ENCODE measurements at regions not wholly inside any gene's neighbourhood (a gene's known extent, or its start where the extent isn't known, plus 50 kb on each side); places are given as distances from the start of the nearest gene placed in this dataset.

- Histone ChIP-seq H3K27ac (replicated peaks) (no peak overlapping the region), H3K27me3 (ENCODE audit: insufficient read depth, poor library complexity, severe bottlenecking) (peaks cover 15% of the 10 kb centered on the region), H3K4me3 (replicated peaks; ENCODE audit: insufficient read depth, low read length) (no peak overlapping the region)
- DNase-seq (ENCODE audit: low read depth in 1 of 2, low spot score in 1 of 2), result no peak
- TF ChIP-seq REST (IDR thresholded peaks at IDR 0.05; ENCODE audit: insufficient replicate concordance, low read depth) (no peak), CTCF (IDR thresholded peaks at IDR 0.05; ENCODE audit: insufficient read depth, low read length) (no peak), POLR2AphosphoS5 (IDR thresholded peaks at IDR 0.05; ENCODE audit: low read depth) (no peak), GABPA (IDR thresholded peaks at IDR 0.05; ENCODE audit: low read depth) (no peak), SPI1 (IDR thresholded peaks at IDR 0.05; ENCODE audit: borderline replicate concordance, low read depth) (no peak)
Measured at GRCh38 chr12:131217024-131217586, 263.4 kb downstream of the ADGRD1 start.

- TF ChIP-seq POLR2AphosphoS5 (IDR thresholded peaks at IDR 0.05; ENCODE audit: low read depth) (no peak), SPI1 (IDR thresholded peaks at IDR 0.05; ENCODE audit: borderline replicate concordance, low read depth) (peak; percentile 54; the same call in 1 of the 2 replicates), GABPA (IDR thresholded peaks at IDR 0.05; ENCODE audit: low read depth) (no peak), CTCF (IDR thresholded peaks at IDR 0.05; ENCODE audit: insufficient read depth, low read length) (no peak)
Measured at GRCh38 chr12:131218026-131218922, 264.6 kb downstream of the ADGRD1 start.

GRCh38 chr12:131218923-131219669, 265.4 kb downstream of the ADGRD1 start:
- H3K4me3 ChIP-seq (replicated peaks; ENCODE audit: insufficient read depth, low read length), result no peak overlapping the region
- no peak overlapping the region for H3K27ac ChIP-seq (replicated peaks)
- H3K27me3 ChIP-seq (ENCODE audit: insufficient read depth, poor library complexity, severe bottlenecking), result peaks cover 21% of the 10 kb centered on the region
- TF ChIP-seq REST (IDR thresholded peaks at IDR 0.05; ENCODE audit: insufficient replicate concordance, low read depth) (no peak), GABPA (IDR thresholded peaks at IDR 0.05; ENCODE audit: low read depth) (no peak), SPI1 (IDR thresholded peaks at IDR 0.05; ENCODE audit: borderline replicate concordance, low read depth) (no peak), POLR2AphosphoS5 (IDR thresholded peaks at IDR 0.05; ENCODE audit: low read depth) (no peak), CTCF (IDR thresholded peaks at IDR 0.05; ENCODE audit: insufficient read depth, low read length) (no peak)
- DNase-seq (ENCODE audit: low read depth in 1 of 2, low spot score in 1 of 2), result no peak

More at GRCh38 chr12:131218026-131218922, 264.6 kb downstream of the ADGRD1 start:
- Histone ChIP-seq H3K27ac (replicated peaks) (no peak overlapping the region), H3K4me3 (replicated peaks; ENCODE audit: insufficient read depth, low read length) (no peak overlapping the region), H3K27me3 (ENCODE audit: insufficient read depth, poor library complexity, severe bottlenecking) (peaks cover 21% of the 10 kb centered on the region)
- DNase-seq (ENCODE audit: low read depth in 1 of 2, low spot score in 1 of 2), result peak in 1 of 2 experiments; percentile 45
